OCI-LY3 (cell line): ENCODE measurements at regions not wholly inside any gene's neighbourhood (a gene's known extent, or its start where the extent isn't known, plus 50 kb on each side); places are given as distances from the start of the nearest gene placed in this dataset.

Experiments
- EZH2phosphoT487 ChIP-seq: fragments of 200-600 bp; shearing (Covaris generic); IDR thresholded peaks from 2 replicates; pipeline ENCODE4 v1.6.1; 2018; ENCODE audit warnings: antibody characterized with exemption, mixed run types, low read depth
- TF ChIP-seq, protein P1 (sequence below): fragments of 200-600, 300-600 bp; sonication (generic); IDR thresholded peaks from 2 replicates; pipeline ENCODE4 v1.5.1; 2014; ENCODE audit warnings: antibody characterized with exemption, low read length, low read depth

DNA sequence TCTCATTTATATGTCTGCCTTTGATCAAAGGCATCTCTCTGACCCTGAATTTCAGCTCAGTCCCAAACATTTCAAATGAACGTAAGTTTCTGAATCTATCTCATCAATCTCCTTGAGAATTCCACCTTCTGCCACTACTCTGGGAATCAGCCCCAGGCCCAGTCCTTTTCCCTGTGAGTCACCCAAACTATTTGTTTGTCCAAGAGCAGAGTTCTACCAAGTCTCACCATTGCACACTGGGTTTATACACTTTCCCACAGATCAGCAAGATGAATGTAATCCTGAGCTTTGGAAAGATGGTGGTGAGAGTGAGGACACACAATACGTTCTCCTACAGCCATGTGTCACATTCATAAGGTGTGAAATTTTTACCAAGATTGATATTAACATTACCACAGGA lies 251.3 kb upstream of the VWC2 start:
- TF ChIP-seq, protein P1, sequence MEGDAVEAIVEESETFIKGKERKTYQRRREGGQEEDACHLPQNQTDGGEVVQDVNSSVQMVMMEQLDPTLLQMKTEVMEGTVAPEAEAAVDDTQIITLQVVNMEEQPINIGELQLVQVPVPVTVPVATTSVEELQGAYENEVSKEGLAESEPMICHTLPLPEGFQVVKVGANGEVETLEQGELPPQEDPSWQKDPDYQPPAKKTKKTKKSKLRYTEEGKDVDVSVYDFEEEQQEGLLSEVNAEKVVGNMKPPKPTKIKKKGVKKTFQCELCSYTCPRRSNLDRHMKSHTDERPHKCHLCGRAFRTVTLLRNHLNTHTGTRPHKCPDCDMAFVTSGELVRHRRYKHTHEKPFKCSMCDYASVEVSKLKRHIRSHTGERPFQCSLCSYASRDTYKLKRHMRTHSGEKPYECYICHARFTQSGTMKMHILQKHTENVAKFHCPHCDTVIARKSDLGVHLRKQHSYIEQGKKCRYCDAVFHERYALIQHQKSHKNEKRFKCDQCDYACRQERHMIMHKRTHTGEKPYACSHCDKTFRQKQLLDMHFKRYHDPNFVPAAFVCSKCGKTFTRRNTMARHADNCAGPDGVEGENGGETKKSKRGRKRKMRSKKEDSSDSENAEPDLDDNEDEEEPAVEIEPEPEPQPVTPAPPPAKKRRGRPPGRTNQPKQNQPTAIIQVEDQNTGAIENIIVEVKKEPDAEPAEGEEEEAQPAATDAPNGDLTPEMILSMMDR = no peak
- no peak for TF ChIP-seq EZH2phosphoT487
